H54 (cell line): ENCODE measurements at regions not wholly inside any gene's neighbourhood (a gene's known extent, or its start where the extent isn't known, plus 50 kb on each side); places are given as distances from the start of the nearest gene placed in this dataset.

Experiments used
- DNase-seq: peaks from one replicate; pipeline ENCODE4 v3.0.0; 2011; ENCODE audit warnings: low spot score, mixed read lengths; ENCODE audit not compliant: insufficient read length
- FAIRE-seq: peaks from 3 replicates; lab custom pipeline; 2011; peaks lifted over from hg19 to GRCh38; lab: Jason Lieb, UNC
- POLR2A ChIP-seq: IDR thresholded peaks from 2 replicates; pipeline ENCODE4 v1.6.1; 2011; ENCODE audit warnings: low read depth, mild to moderate bottlenecking, low read length

GRCh38 chr5:56426693-56427092, 193.6 kb upstream of the ANKRD55 start:
- TF ChIP-seq POLR2A = no peak

DNA sequence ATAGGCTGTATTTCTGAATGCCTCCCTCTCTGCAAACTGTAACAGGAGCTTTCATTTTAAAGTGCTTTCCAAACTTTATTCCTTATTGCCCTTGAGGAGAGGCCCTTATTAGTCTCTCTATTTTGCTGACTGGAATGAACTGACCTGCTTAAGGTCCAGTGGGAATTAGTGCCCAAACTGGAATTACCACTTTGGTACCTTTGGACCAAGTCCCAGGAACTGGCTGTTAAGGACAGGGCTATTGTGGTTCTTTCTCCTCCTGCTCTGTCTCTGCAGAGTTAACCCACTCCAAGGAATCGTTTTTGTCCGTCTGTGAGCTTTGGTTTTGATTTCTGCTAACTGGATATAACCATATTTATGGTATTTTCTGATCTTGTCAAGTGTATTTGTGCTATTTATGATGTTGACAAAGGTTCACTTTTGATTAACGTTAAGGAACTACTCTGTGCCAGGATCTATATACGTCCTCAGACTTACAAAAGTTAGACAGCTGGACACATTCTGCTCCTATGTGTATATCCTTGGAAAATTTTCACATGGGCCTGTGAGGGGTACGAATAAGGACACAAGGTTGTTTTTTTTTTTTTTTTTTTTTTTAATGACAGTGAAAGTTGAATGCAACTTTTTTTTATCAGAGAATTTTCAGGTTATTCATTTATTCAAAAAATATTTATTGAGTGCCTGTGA, 189.1 kb upstream of the ANKRD55 start:
- no peak for TF ChIP-seq POLR2A
- DNase-seq (no peak), FAIRE-seq (no peak)

More at GRCh38 chr5:56426693-56427092, 193.6 kb upstream of the ANKRD55 start:
- FAIRE-seq = no peak
- DNase-seq = no peak

DNA sequence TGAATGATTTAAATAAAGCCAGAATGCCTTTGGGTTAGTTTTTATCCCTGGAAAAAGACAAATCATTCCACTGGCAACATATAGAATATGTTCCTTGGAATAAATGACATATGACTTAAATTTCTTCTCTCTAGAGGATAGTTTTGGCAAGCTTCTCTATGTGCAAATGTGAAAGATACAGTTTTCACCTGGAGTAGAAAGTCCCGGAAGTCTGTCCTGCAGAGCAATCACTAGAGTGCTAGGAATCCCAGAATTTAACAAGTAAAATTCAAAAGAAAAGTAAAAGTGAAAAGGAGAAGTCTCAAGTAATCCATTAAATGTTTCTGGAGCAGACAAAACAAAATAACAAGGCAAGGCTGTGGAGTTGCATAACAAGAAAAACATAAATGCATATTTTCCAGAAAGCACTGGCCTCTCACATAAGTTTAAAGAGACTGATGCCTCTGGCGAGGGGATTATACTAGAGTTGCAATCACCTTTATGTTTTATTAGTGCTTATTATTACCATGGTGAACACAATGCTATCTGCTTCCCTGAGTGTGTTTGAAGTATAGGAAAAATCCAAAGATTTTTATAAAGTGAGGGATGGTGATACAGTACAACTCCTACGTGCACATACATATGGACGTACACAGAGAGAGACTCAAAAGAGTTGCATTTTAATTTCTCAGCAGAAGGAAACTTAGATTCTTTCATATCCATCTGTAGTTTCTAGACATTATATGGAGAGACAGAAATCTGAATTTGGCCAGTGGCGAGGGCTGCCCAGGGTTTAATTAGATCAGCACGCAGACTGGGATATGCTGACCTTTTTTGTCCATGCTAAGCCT, 188.3 kb upstream of the ANKRD55 start:
- TF ChIP-seq POLR2A = no peak
- FAIRE-seq (no peak), DNase-seq (no peak)

GRCh38 chr5:56420323-56420722, 187.2 kb upstream of the ANKRD55 start:
- FAIRE-seq (no peak), DNase-seq (no peak)
- TF ChIP-seq POLR2A = no peak

GRCh38 chr5:56419667-56420066, 186.5 kb upstream of the ANKRD55 start:
- no peak for FAIRE-seq
- no peak for DNase-seq
- no peak for TF ChIP-seq POLR2A

DNA sequence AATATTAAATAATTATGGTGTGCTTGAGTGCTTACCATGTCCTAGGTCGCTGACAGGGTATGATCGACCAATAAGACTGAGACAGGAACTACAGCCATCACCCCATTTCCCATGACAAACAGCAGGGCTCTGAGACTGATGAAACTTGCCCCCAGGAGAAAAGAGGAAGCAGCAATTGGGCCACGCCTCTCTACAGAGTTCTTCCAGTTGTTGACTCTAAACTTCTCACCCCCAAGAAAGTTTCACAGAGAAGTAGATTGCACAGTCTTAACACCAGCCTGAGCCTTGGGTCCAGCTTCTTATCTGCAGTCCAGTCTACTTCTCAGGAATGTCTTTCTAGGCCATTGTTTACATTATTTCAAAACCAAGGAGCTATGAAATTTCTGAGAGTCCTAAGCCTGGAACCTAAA, 182.2 kb upstream of the ANKRD55 start:
- FAIRE-seq = no peak
- no peak for TF ChIP-seq POLR2A

DNA sequence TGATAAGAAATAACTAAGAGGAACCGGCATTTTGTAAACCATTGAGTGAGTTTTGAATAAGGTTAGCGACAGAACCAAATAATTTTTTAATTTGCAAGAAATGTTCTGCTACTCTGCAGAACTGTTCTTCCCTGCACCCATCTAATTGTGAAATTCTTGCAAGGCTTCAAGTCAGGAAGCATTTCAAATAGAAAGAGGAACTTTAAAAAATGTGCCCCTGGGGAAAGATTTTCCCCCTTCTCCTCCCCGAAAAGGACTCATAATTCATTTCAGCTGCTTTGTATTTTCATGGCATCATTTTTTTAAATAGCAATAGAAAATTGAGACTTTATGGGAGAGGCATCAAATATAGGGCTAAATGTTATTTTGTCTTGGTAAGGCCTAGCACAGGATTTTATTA, 180.9 kb upstream of the ANKRD55 start:
- DNase-seq (no peak), FAIRE-seq (no peak)
- TF ChIP-seq POLR2A = no peak

More for the DNA sequence above, 182.2 kb upstream of the ANKRD55 start:
- no peak for DNase-seq

DNA sequence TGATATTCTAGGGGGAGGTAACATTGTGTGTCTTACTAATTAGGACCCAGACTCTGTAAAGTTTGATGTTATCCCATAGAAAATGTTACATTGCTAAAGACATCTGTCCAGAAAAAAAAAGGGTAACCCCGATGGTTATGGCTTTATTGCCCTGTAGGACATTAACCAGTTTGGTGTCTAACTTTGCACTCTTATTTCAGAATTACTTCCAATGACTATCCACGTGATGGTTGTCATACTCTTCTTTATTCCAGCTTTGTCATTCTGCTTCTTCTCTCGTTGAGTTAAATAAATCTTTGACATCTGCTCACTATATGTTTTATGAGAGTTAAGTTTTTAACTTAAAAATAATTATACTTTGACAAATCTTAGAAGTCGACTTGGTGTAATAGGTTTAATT, 180.4 kb upstream of the ANKRD55 start:
- no peak for DNase-seq
- no peak for TF ChIP-seq POLR2A
- FAIRE-seq = no peak

DNA sequence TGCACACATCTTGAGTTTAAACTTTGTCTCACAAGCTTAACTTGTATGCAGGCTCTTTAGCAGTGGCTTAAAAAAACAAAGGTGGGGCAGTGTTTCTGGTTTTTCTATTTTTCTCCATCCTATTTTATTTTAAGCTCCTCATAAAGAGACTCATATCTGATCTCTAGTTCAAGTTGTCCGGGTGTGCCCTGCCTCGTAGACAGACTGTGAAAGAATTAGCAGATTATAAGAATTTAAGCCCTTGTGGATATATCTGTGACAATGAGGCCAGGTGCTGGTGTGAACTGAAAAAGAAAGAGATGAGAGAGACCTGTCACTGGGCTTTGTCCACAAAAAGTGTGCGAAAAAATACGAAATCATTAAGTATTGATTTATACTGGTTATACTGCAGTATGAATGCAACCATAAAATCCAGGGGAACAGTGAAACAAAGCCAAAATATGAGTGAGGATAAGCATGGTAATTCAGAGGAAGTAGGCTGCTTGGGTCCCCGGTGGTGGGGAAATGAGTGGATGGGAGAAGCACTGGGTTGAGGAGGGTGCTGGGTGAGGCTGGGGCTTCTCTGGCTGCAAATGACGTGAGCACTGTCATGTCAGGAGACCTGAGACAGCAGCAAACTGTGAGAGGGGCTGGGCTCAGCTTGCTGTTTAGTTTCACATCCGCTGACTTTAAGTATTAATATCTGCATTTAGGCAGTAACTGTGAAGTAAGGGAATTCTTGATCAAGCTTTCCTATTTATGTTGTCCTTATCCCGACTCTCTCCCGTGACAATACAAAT, 179.7 kb upstream of the ANKRD55 start:
- FAIRE-seq (no peak), DNase-seq (no peak)
- TF ChIP-seq POLR2A = no peak

GRCh38 chr5:56410696-56411095, 177.6 kb upstream of the ANKRD55 start:
- no peak for TF ChIP-seq POLR2A
- DNase-seq = no peak
- FAIRE-seq = no peak

- DNase-seq (peak; percentile 14), FAIRE-seq (no peak)
- TF ChIP-seq POLR2A = no peak
These were observed 176.4 kb upstream of the ANKRD55 start for GRCh38 chr5:56409331-56410190.

DNA sequence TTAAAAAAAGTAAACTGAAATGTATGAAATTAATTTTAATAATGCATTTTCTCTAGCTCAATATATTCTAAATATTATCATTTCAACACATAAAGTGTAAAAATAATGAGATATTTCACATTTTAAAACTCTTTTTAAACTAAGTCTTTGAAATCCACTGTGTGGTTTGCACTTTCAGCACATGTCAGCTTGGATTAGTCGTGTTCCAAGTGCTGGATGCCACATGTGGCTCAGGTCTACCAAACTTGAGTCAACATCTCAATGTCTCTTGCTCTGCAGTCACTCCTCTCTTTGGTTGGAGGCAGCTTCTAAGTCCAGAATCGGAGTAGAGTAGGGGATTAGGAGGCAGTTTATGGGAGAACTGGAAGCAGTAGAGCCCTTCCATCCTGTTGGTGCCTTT, 173.7 kb upstream of the ANKRD55 start:
- TF ChIP-seq POLR2A = no peak
- DNase-seq = no peak
- FAIRE-seq = no peak

GRCh38 chr5:56406221-56406620, 173.1 kb upstream of the ANKRD55 start:
- no peak for TF ChIP-seq POLR2A
- no peak for FAIRE-seq
- no peak for DNase-seq
